SK-N-SH (cell line): ENCODE measurements at regions not wholly inside any gene's neighbourhood (a gene's known extent, or its start where the extent isn't known, plus 50 kb on each side); places are given as distances from the start of the nearest gene placed in this dataset.

Source experiments
- CTCF ChIA-PET: fragments of 300-600, 350-600 bp; formaldehyde crosslinking; extraction: SDS; loops from one replicate; lab custom pipeline; 2021; lab: Yijun Ruan, JAX
- POLR2A ChIA-PET: fragments of 350-600 bp; sonication (Branson Sonifier 250); formaldehyde crosslinking; extraction: SDS; loops from one replicate; lab custom pipeline; 2020; ENCODE audit warnings: antibody characterized with exemption, inconsistent platforms; lab: Yijun Ruan, JAX
- DNase-seq: peaks from one replicate; pipeline ENCODE4 v3.0.0; 2012
- H2AFZ ChIP-seq: fragments of 200-600 bp; sonication (generic); 2 replicates; pipeline ENCODE4 v1.8.1; 2016; ENCODE audit warnings: antibody characterized with exemption, mild to moderate bottlenecking, low read depth
- H3F3A ChIP-seq: fragments of 200-600 bp; sonication (generic); replicated peaks from 2 replicates; pipeline ENCODE3; 2016; ENCODE audit warnings: antibody characterized with exemption, mild to moderate bottlenecking; ENCODE audit not compliant: insufficient read depth
- H3K27ac ChIP-seq, 2 experiments: fragments of 200-500 bp in 1 of 2; fragments of 200-600 bp in 1 of 2; sonication (Bioruptor generic) in 1 of 2; sonication (generic), shearing (Covaris generic) in 1 of 2; 2 replicates each; pipeline versions ENCODE4 v1.5.1 to v1.6.1; 2014 to 2016; ENCODE audit warnings: low read depth in 2 of 2, inconsistent platforms in 1 of 2, low read length in 1 of 2, mild to moderate bottlenecking in 1 of 2, mixed read lengths in 1 of 2
- H3K27me3 ChIP-seq: fragments of 200-600 bp; sonication (generic), shearing (Covaris generic); 2 replicates; pipeline ENCODE4 v1.6.1; 2016; ENCODE audit warnings: mixed run types; ENCODE audit not compliant: insufficient read depth
- H3K36me3 ChIP-seq, 2 experiments: fragments of 200-500 bp in 1 of 2; fragments of 200-600 bp in 1 of 2; sonication (Bioruptor generic) in 1 of 2; sonication (generic) in 1 of 2; replicated peaks in 1 of 2; 2 replicates each; pipeline versions ENCODE3 to v1.5.1; 2014 to 2016; ENCODE audit warnings: low read length in 1 of 2, mild to moderate bottlenecking in 1 of 2; ENCODE audit not compliant: insufficient read depth in 2 of 2, control insufficient read depth in 1 of 2
- H3K4me1 ChIP-seq, 2 experiments: fragments of 200-500 bp in 1 of 2; fragments of 200-600 bp in 1 of 2; sonication (Bioruptor generic) in 1 of 2; sonication (generic), shearing (Covaris generic) in 1 of 2; 2 replicates each; pipeline versions ENCODE4 v1.5.1 to v1.6.1; 2014 to 2016; ENCODE audit warnings: low read depth in 1 of 2, low read length in 1 of 2, mixed run types in 1 of 2; ENCODE audit not compliant: insufficient read depth in 2 of 2, control insufficient read depth in 1 of 2
- H3K4me2 ChIP-seq: fragments of 200-600 bp; sonication (generic), shearing (Covaris generic); 2 replicates; pipeline ENCODE4 v1.6.1; 2017; ENCODE audit warnings: mixed run types
- H3K4me3 ChIP-seq, 2 experiments: fragments of 200-500 bp in 1 of 2; fragments of 200-600 bp in 1 of 2; sonication (Bioruptor generic) in 1 of 2; sonication (generic), shearing (Covaris generic) in 1 of 2; 2 replicates each; pipeline versions ENCODE4 v1.5.1 to v1.8.1; 2014 to 2016; ENCODE audit warnings: low read depth in 2 of 2, inconsistent platforms in 1 of 2, low read length in 1 of 2, mild to moderate bottlenecking in 1 of 2, mixed read lengths in 1 of 2, moderate library complexity in 1 of 2
- H3K79me2 ChIP-seq: fragments of 200-600 bp; sonication (generic); 2 replicates; pipeline ENCODE4 v1.8.1; 2017; ENCODE audit warnings: mild to moderate bottlenecking; ENCODE audit not compliant: insufficient read depth
- H3K9ac ChIP-seq: fragments of 200-600 bp; sonication (generic); 2 replicates; pipeline ENCODE4 v1.6.1; 2017; ENCODE audit warnings: mixed run types
- H3K9me2 ChIP-seq: fragments of 200-600 bp; sonication (generic); 2 replicates; pipeline ENCODE4 v1.6.1; 2017; ENCODE audit warnings: mixed run types
- H3K9me3 ChIP-seq: fragments of 200-600 bp; sonication (generic); 2 replicates; pipeline ENCODE4 v1.6.1; 2017; ENCODE audit warnings: mixed run types, mild to moderate bottlenecking, moderate library complexity
- H4K20me1 ChIP-seq: fragments of 200-600 bp; sonication (generic); 2 replicates; pipeline ENCODE4 v1.6.1; 2017; ENCODE audit warnings: mild to moderate bottlenecking, mixed run types; ENCODE audit not compliant: insufficient read depth
- CTCF ChIP-seq: fragments of 200-600 bp; sonication (generic); IDR thresholded peaks from 2 replicates; pipeline ENCODE4 v1.6.1; 2017; ENCODE audit warnings: antibody characterized with exemption, mild to moderate bottlenecking, moderate library complexity
- ELF1 ChIP-seq: IDR thresholded peaks from 2 replicates; pipeline ENCODE4 v1.4.0; 2012
- EZH2phosphoT487 ChIP-seq: fragments of 200-600 bp; sonication (generic); IDR thresholded peaks from 2 replicates; pipeline ENCODE4 v1.6.1; 2017; ENCODE audit warnings: low read depth, mixed run types, mild to moderate bottlenecking, antibody characterized with exemption, moderate library complexity, borderline replicate concordance
- FOSL2 ChIP-seq: IDR thresholded peaks from 2 replicates; pipeline ENCODE4 v1.4.0; 2012; ENCODE audit warnings: low read depth, mild to moderate bottlenecking, moderate library complexity, borderline replicate concordance
- IRF3 ChIP-seq: fragments of 150-350 bp; IDR thresholded peaks from 2 replicates; pipeline ENCODE4 v1.6.1; 2016; ENCODE audit warnings: mild to moderate bottlenecking, low read depth, low read length
- JUND ChIP-seq: IDR thresholded peaks from 2 replicates; pipeline ENCODE4 v1.4.0; 2012
- MAX ChIP-seq: IDR thresholded peaks from 2 replicates; pipeline ENCODE4 v1.4.0; 2012; ENCODE audit warnings: low read depth
- MXI1 ChIP-seq: IDR thresholded peaks from 2 replicates; pipeline ENCODE4 v1.6.1; 2012; ENCODE audit warnings: mild to moderate bottlenecking, low read depth, low read length, improper control_type of control experiment
- NFIC ChIP-seq: IDR thresholded peaks from 2 replicates; pipeline ENCODE4 v1.4.0; 2012; ENCODE audit warnings: borderline replicate concordance
- NRF1 ChIP-seq: IDR thresholded peaks from 2 replicates; pipeline ENCODE4 v1.6.1; 2012; ENCODE audit warnings: low read depth, mild to moderate bottlenecking, low read length
- RAD21 ChIP-seq: IDR thresholded peaks from 2 replicates; pipeline ENCODE4 v1.6.1; 2012; ENCODE audit warnings: mild to moderate bottlenecking, low read length
- REST ChIP-seq: IDR thresholded peaks from 2 replicates; pipeline ENCODE4 v1.6.1; 2012; ENCODE audit warnings: mild to moderate bottlenecking, low read depth, low read length, moderate library complexity
- RFX5 ChIP-seq: IDR thresholded peaks from 2 replicates; pipeline ENCODE4 v1.6.1; 2012; ENCODE audit warnings: mild to moderate bottlenecking, improper control_type of control experiment, low read length
- RXRA ChIP-seq: IDR thresholded peaks from 2 replicates; pipeline ENCODE4 v1.4.0; 2012; ENCODE audit warnings: low read depth, mild to moderate bottlenecking, borderline replicate concordance
- TAF1 ChIP-seq: IDR thresholded peaks from 2 replicates; pipeline ENCODE4 v1.6.1; 2012; ENCODE audit warnings: low read depth, mild to moderate bottlenecking, low read length, moderate library complexity, borderline replicate concordance
- TEAD4 ChIP-seq: IDR thresholded peaks from 2 replicates; pipeline ENCODE4 v1.4.0; 2012; ENCODE audit warnings: mild to moderate bottlenecking, borderline replicate concordance; ENCODE audit not compliant: insufficient read depth
- YY1 ChIP-seq: IDR thresholded peaks from 2 replicates; pipeline ENCODE4 v1.4.0; 2012; ENCODE audit warnings: low read depth, mild to moderate bottlenecking
- ZBTB33 ChIP-seq: IDR thresholded peaks from 2 replicates; pipeline ENCODE4 v1.4.0; 2012; ENCODE audit warnings: low read depth, borderline replicate concordance
- WGBS: methylation state at CpG from one replicate; pipeline ENCODE4 v1.1.6; 2017; ENCODE audit warnings: low lambda C conversion rate; 5-methylcytosine and 5-hydroxymethylcytosine counted together
- TF ChIP-seq, protein P1 (sequence below): IDR thresholded peaks from 2 replicates; pipeline ENCODE4; 2012

DNA sequence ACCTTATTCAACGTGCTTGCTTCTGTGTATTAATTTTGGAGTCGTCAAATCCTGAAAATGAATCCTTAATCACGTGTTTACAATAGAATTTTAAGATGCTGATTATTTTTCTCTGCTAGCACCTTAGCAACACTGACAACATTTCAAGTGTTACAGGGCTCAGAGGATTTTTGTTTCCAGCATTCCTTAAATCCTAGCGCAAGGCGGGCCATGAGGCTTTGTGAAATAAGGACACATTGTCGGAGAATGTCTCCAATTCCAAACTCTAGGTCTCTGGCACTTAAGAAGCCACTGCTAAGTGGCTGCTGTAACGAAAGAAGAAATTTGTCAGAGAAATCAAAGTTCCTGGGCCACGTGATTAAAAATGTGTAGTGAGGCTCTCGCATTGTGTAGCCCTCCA, 390.9 kb upstream of the CELF2 start (continued):
- TF ChIP-seq REST (no peak), YY1 (no peak), IRF3 (no peak), CTCF (no peak), RFX5 (no peak), ELF1 (no peak), TEAD4 (no peak), MAX (no peak), MXI1 (no peak)

DNA sequence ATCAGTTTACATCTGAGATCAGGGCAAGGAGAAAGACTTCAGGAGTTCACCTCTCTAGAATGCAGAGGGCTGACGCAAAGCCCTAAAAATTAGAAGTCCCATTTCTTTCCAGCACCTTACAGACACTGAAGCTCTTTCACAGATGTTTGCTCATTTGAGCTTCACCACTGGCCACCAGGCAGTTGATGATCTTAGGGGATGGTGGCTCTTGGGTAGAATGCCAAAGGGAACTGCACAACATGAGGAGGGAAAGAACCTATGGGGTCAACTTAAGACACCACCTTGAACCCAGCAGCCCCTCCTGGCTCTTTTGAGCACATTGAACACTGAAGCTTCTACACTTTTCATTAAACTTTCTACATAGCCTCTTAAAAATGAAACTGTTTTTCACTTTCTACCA, 390.3 kb upstream of the CELF2 start:
- no peak overlapping the region for H3K4me2 ChIP-seq
- no peaks in the 10 kb centered on the region for H3F3A ChIP-seq
- 50% methylated on average over 1 of the region's 1 CpG for WGBS
- ChIA-PET CTCF (no interaction called here), POLR2A (no interaction called here)
- no peak overlapping the region for H2AFZ ChIP-seq
- H3K9me2 ChIP-seq = no peaks in the 10 kb centered on the region
- peaks cover 3% of the 10 kb centered on the region; the same call in 1 of the 2 replicates for H3K9me3 ChIP-seq
- no peak overlapping the region for H3K27ac ChIP-seq
- H4K20me1 ChIP-seq = no peaks in the 10 kb centered on the region
- H3K27me3 ChIP-seq = no peaks in the 10 kb centered on the region
- H3K9ac ChIP-seq = no peak overlapping the region
- no peaks in the 10 kb centered on the region for H3K36me3 ChIP-seq
- H3K79me2 ChIP-seq = no peaks in the 10 kb centered on the region
- H3K4me1 ChIP-seq = no peaks in the 10 kb centered on the region
- H3K4me3 ChIP-seq = no peak overlapping the region
- DNase-seq = no peak
- TF ChIP-seq RAD21 = no peak
- TF ChIP-seq RXRA = no peak
- TF ChIP-seq TEAD4 = no peak
- no peak for TF ChIP-seq FOSL2
- TF ChIP-seq NRF1 = no peak
- TF ChIP-seq TAF1 = no peak
- TF ChIP-seq EZH2phosphoT487 = no peak
- no peak for TF ChIP-seq ZBTB33
- TF ChIP-seq NFIC = no peak
- TF ChIP-seq, protein P1, sequence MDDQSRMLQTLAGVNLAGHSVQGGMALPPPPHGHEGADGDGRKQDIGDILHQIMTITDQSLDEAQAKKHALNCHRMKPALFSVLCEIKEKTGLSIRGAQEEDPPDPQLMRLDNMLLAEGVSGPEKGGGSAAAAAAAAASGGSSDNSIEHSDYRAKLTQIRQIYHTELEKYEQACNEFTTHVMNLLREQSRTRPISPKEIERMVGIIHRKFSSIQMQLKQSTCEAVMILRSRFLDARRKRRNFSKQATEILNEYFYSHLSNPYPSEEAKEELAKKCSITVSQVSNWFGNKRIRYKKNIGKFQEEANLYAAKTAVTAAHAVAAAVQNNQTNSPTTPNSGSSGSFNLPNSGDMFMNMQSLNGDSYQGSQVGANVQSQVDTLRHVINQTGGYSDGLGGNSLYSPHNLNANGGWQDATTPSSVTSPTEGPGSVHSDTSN = no peak
- no peak for TF ChIP-seq IRF3
- no peak for TF ChIP-seq RFX5
- TF ChIP-seq ELF1 = no peak
- TF ChIP-seq JUND = no peak
